ENCODE measurements at regions not wholly inside any gene's neighbourhood (a gene's known extent, or its start where the extent isn't known, plus 50 kb on each side); places are given as distances from the start of the nearest gene placed in this dataset.

DNA sequence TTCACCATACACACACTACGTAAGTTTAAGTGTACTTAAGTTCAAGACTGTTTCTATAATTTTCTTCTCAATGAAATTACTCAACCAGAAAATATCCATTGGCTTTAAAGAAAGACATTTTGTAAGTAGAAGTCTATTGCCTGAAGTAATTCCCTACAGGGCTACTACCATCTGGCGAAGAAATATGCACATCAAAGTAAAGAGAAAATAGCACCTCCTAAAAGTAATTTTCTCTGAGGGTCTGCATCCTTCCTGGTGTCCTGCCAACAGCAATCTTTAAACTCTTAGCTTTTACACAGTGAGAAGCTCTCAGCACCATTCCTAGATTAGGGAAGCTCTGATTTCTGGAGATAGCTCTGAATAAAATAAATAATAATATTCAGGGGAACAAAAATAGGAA lies 498.5 kb upstream of the TYRP1 start:
- TF ChIP-seq, protein P1, sequence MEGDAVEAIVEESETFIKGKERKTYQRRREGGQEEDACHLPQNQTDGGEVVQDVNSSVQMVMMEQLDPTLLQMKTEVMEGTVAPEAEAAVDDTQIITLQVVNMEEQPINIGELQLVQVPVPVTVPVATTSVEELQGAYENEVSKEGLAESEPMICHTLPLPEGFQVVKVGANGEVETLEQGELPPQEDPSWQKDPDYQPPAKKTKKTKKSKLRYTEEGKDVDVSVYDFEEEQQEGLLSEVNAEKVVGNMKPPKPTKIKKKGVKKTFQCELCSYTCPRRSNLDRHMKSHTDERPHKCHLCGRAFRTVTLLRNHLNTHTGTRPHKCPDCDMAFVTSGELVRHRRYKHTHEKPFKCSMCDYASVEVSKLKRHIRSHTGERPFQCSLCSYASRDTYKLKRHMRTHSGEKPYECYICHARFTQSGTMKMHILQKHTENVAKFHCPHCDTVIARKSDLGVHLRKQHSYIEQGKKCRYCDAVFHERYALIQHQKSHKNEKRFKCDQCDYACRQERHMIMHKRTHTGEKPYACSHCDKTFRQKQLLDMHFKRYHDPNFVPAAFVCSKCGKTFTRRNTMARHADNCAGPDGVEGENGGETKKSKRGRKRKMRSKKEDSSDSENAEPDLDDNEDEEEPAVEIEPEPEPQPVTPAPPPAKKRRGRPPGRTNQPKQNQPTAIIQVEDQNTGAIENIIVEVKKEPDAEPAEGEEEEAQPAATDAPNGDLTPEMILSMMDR (IDR thresholded peaks at IDR 0.05; ENCODE audit: extremely low read depth in 1 of 2, insufficient read depth in 1 of 2, low read depth in 1 of 2, low read length in 2 of 2): no peak
- TF ChIP-seq POLR2AphosphoS5 (IDR thresholded peaks at IDR 0.05; ENCODE audit: insufficient read depth, low read depth, low read length) (no peak), POLR2A (IDR thresholded peaks at IDR 0.05; ENCODE audit: low read depth, low read length) (no peak)
